ENCODE measurements at regions not wholly inside any gene's neighbourhood (a gene's known extent, or its start where the extent isn't known, plus 50 kb on each side); places are given as distances from the start of the nearest gene placed in this dataset.

- H3K36me3 Mint-ChIP-seq (ENCODE audit: insufficient read depth in 2 of 2) = no peaks in the 10 kb centered on the region
- ATAC-seq (replicated peaks in 1 of 2) (no peak), DNase-seq (no peak)
- H3K27me3 Mint-ChIP-seq (ENCODE audit: low read depth) = no peaks in the 10 kb centered on the region
- H3K4me1 Mint-ChIP-seq (ENCODE audit: low read depth) = no peaks in the 10 kb centered on the region
- peaks cover 0 to 7% of the 10 kb centered on the region in 2 donors for H3K9me3 Mint-ChIP-seq
- H3K4me3 Mint-ChIP-seq = no peak overlapping the region
- H3K27ac Mint-ChIP-seq = no peak overlapping the region
Observed at GRCh38 chr18:75879196-75879595, 451.7 kb upstream of the SMIM21 start.

DNA sequence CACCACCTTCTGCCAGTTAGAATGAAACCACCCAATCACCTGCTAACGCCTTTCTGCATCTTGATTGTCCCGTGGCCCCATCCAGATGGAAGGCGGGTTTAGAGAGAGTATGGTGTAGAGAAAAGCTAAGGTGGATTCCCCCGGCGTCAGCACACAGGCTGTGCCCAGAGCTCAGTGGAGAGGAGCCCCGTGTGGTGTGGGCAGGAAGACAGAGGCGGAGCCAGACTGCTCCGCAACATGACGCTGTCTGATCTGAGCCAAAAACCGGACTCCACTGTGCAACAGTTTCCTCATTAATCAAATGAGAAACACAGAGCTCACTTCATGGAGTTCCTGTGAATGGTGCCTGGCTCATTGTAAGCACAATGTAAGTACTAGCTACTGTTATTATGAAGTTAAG, 448.1 kb upstream of the SMIM21 start:
- H3K27ac Mint-ChIP-seq = no peak overlapping the region
- no peak overlapping the region for H3K4me3 Mint-ChIP-seq
- H3K27me3 Mint-ChIP-seq (ENCODE audit: low read depth) = peaks cover 6% of the 10 kb centered on the region
- peaks cover 0 to 7% of the 10 kb centered on the region in 2 donors for H3K9me3 Mint-ChIP-seq
- no peaks in the 10 kb centered on the region for H3K4me1 Mint-ChIP-seq (ENCODE audit: low read depth)
- ATAC-seq (replicated peaks in 1 of 2) (no peak), DNase-seq (no peak)
- no peaks in the 10 kb centered on the region for H3K36me3 Mint-ChIP-seq (ENCODE audit: insufficient read depth in 2 of 2)

DNA sequence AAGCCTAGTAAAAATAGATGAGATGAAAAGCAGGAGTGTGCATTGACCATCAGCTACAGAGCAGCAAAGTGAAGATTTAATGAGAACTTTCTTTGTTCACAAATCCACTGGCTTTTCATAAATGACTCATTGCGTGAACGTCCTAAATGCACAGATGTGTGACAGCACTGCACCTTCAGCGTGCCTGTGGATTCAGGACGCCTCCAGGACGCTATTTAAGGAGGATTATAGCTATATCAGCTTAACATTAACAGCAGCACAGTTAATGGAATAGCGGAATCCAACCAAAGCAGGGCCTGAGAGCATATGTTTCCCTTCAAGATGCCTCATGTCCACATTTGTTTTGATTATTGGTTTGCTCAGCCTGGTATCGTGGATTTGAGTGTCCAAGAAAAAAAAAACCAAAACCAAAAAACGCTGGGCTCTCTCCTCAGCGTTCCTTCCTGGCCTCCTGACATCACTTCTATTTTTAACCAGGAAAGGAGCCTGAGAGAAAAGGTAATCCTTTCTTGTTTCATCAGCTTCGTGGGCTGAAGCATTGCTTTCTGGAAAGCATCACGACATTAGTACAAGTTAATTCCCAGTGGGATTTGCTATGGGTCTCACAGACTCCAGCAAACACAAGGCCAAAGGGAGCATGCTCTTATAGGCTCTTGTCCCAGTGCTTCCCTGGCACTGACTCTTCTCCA, 447.0 kb upstream of the SMIM21 start:
- Mint-ChIP-seq H3K4me3 (no peak overlapping the region), H3K36me3 (ENCODE audit: insufficient read depth in 2 of 2) (no peaks in the 10 kb centered on the region), H3K4me1 (ENCODE audit: low read depth) (no peaks in the 10 kb centered on the region), H3K27ac (no peak overlapping the region), H3K27me3 (ENCODE audit: low read depth) (peaks cover 6% of the 10 kb centered on the region), H3K9me3 (peaks cover 0 to 7% of the 10 kb centered on the region in 2 donors)
- no peak for ATAC-seq (replicated peaks in 1 of 2)
- no peak for DNase-seq

DNA sequence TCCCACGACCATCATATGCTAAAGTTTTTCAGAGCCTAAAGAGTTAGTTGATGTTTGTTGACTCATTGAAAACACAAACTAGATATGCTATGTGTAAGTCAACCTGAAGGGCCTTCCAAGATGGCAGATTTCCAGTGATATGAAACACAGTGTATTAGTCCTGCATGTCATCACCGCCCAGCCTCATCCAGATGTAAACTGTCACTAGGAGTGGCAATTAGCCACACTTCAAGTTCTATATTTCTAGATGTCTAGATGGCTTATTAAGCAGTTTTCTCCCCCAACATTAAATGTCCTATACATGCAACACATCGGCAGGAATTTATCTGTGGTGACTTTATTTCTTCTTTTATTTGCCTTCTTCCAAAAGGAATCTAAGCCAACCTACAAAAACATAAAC, 444.1 kb upstream of the SMIM21 start:
- no peak for ATAC-seq (replicated peaks in 1 of 2)
- H3K9me3 Mint-ChIP-seq = no peaks in the 10 kb centered on the region
- H3K4me1 Mint-ChIP-seq (ENCODE audit: low read depth) = no peaks in the 10 kb centered on the region
- no peaks in the 10 kb centered on the region for H3K36me3 Mint-ChIP-seq (ENCODE audit: insufficient read depth in 2 of 2)
- no peak overlapping the region for H3K27ac Mint-ChIP-seq
- DNase-seq = no peak
- peaks cover 6% of the 10 kb centered on the region for H3K27me3 Mint-ChIP-seq (ENCODE audit: low read depth)
- H3K4me3 Mint-ChIP-seq = no peak overlapping the region

- Mint-ChIP-seq H3K27ac (no peak overlapping the region), H3K4me1 (ENCODE audit: low read depth) (no peaks in the 10 kb centered on the region), H3K4me3 (no peak overlapping the region), H3K36me3 (ENCODE audit: insufficient read depth in 2 of 2) (no peaks in the 10 kb centered on the region), H3K9me3 (no peaks in the 10 kb centered on the region), H3K27me3 (ENCODE audit: low read depth) (peaks cover 12% of the 10 kb centered on the region)
- no peak for ATAC-seq (replicated peaks in 1 of 2)
- DNase-seq = no peak
Observed at GRCh38 chr18:75869162-75869561, 441.7 kb upstream of the SMIM21 start.

DNA sequence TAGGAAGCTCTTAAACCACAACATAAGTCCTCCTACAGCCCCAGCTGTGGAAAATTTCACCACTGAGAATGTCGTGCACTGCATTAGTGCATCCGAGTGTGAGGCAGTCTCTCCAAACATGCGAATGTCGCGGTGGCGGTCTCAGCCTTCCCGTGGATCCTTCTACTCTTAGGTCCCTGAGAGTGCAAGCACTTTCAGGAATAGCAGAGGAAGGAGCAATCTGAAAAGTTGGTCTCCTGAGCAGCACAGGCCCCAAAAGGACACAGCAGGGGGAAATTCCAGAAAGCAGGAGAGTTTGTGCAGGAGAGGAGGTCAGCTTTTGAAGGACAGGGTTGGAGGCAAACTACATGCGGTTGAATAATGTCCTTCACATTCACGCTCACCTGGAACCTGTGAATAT, 440.5 kb upstream of the SMIM21 start:
- Mint-ChIP-seq H3K27me3 (ENCODE audit: low read depth) (peaks cover 10% of the 10 kb centered on the region), H3K4me1 (ENCODE audit: low read depth) (no peaks in the 10 kb centered on the region), H3K27ac (no peak overlapping the region), H3K4me3 (no peak overlapping the region), H3K36me3 (ENCODE audit: insufficient read depth in 2 of 2) (no peaks in the 10 kb centered on the region), H3K9me3 (no peaks in the 10 kb centered on the region)
- DNase-seq (no peak), ATAC-seq (replicated peaks in 1 of 2) (no peak)

DNA sequence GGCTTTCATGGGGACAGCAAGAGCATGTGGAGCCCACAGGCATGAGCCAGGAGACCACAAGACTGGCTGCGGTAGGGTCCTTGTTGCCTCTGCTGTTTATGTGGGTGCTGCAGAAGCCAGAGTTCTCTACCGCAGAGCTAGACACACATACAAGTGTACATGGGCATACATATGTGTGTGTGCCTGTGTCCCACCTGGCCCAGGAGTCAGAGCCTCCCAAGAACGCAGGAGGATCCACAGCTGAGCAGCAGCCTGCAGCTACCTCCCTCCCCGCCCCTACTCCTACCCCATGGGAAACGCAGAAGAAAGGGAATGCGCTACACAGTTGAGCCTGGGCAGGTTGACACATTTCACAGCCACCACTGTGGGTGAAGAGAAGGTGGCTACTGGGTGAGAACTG, 438.1 kb upstream of the SMIM21 start:
- Mint-ChIP-seq H3K4me1 (ENCODE audit: low read depth) (no peaks in the 10 kb centered on the region), H3K36me3 (ENCODE audit: insufficient read depth in 2 of 2) (peaks cover 2 to 3% of the 10 kb centered on the region in 2 donors), H3K27me3 (ENCODE audit: low read depth) (peaks cover 23% of the 10 kb centered on the region), H3K9me3 (peaks cover 3% of the 10 kb centered on the region in 2 donors), H3K4me3 (no peak overlapping the region), H3K27ac (no peak overlapping the region)
- DNase-seq (no peak), ATAC-seq (replicated peaks in 1 of 2) (no peak)

GRCh38 chr18:75864816-75865215, 437.3 kb upstream of the SMIM21 start:
- no peak overlapping the region for H3K27ac Mint-ChIP-seq
- no peak overlapping the region for H3K4me3 Mint-ChIP-seq
- ATAC-seq (replicated peaks in 1 of 2) (no peak), DNase-seq (no peak)
- H3K36me3 Mint-ChIP-seq (ENCODE audit: insufficient read depth in 2 of 2) = peaks cover 2 to 3% of the 10 kb centered on the region in 2 donors
- no peaks in the 10 kb centered on the region for H3K4me1 Mint-ChIP-seq (ENCODE audit: low read depth)
- peaks cover 27% of the 10 kb centered on the region for H3K27me3 Mint-ChIP-seq (ENCODE audit: low read depth)
- peaks cover 3% of the 10 kb centered on the region in 2 donors for H3K9me3 Mint-ChIP-seq

DNA sequence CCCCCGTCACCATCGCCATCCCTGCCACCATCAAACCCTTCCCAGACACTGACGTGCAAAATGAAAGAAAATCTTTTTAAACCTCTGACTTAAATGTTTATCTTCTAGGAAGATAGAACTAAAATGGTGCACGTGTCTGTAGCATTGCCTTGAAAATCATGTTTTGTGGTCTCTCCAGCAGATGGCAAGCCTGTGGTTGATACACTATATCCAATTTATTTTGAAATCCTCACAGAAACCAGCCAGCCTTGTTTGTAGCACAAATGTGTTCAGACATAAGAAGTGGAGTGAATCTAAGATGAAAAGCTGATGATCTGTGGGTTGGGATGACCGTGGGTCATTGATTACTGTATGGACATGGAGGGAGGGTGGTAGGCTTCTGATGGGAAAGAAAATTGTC, 436.2 kb upstream of the SMIM21 start:
- Mint-ChIP-seq H3K36me3 (ENCODE audit: insufficient read depth in 2 of 2) (peaks cover 2 to 3% of the 10 kb centered on the region in 2 donors), H3K4me3 (no peak overlapping the region), H3K4me1 (ENCODE audit: low read depth) (no peaks in the 10 kb centered on the region), H3K27ac (no peak overlapping the region), H3K27me3 (ENCODE audit: low read depth) (peaks cover 30% of the 10 kb centered on the region), H3K9me3 (peaks cover 3% of the 10 kb centered on the region in 2 donors)
- DNase-seq (no peak), ATAC-seq (replicated peaks in 1 of 2) (no peak)

DNA sequence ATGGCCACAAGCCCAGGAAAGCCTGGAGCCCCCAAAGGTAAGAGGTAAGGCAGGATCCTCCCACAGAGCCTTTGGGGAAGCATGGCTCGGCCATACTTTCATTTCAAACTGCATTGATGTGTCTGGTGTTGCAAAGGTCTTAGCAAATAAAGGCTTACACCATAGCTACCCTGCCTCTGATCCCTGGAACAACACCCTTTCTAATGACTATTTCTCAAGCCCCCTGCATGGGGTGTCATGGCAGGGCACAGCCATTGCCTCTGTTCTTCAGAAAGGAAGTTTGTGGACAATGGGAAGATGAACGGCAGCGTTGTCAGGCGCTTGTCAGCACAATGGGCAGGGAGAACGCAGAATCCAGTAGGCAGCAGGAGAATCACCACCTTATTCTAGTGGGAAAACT, 435.0 kb upstream of the SMIM21 start:
- H3K4me3 Mint-ChIP-seq = no peak overlapping the region
- H3K4me1 Mint-ChIP-seq (ENCODE audit: low read depth) = no peaks in the 10 kb centered on the region
- H3K27me3 Mint-ChIP-seq (ENCODE audit: low read depth) = peaks cover 30% of the 10 kb centered on the region
- H3K36me3 Mint-ChIP-seq (ENCODE audit: insufficient read depth in 2 of 2) = peaks cover 2 to 3% of the 10 kb centered on the region in 2 donors
- H3K9me3 Mint-ChIP-seq = peaks cover 3% of the 10 kb centered on the region in 2 donors
- H3K27ac Mint-ChIP-seq = no peak overlapping the region
- DNase-seq (no peak), ATAC-seq (replicated peaks in 1 of 2) (no peak)

DNA sequence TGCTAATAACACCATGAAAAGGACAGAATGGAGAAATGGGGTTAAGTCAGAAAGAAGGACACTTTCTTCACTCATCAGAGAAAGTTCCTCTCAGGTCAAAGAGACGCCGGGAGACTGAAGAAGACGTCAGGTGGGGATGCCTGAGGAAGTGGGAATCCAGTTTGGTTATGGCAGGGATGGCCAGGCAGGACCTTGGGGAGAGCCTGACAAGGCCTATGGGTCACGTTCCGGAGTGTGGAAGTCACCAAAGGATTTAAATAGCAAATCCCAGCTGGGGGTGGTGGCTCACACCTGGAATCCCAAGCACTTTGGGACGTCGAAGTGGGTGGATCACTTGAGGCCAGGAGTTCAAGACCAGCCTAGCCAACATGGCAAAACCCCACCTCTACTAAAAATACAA, 432.7 kb upstream of the SMIM21 start:
- H3K36me3 Mint-ChIP-seq (ENCODE audit: insufficient read depth in 2 of 2) = peaks cover 2 to 3% of the 10 kb centered on the region in 2 donors
- no peak overlapping the region for H3K27ac Mint-ChIP-seq
- peaks cover 24% of the 10 kb centered on the region for H3K27me3 Mint-ChIP-seq (ENCODE audit: low read depth)
- peaks cover 3% of the 10 kb centered on the region in 2 donors for H3K9me3 Mint-ChIP-seq
- ATAC-seq (replicated peaks in 1 of 2) (no peak), DNase-seq (no peak)
- H3K4me3 Mint-ChIP-seq = no peak overlapping the region
- H3K4me1 Mint-ChIP-seq (ENCODE audit: low read depth) = no peaks in the 10 kb centered on the region

GRCh38 chr18:75859533-75859932, 432.0 kb upstream of the SMIM21 start:
- no peak overlapping the region for H3K4me3 Mint-ChIP-seq
- no peak for DNase-seq
- no peaks in the 10 kb centered on the region for H3K4me1 Mint-ChIP-seq (ENCODE audit: low read depth)
- H3K36me3 Mint-ChIP-seq (ENCODE audit: insufficient read depth in 2 of 2) = peaks cover 2 to 3% of the 10 kb centered on the region in 2 donors
- no peak for ATAC-seq (replicated peaks in 1 of 2)
- H3K9me3 Mint-ChIP-seq = peaks cover 3% of the 10 kb centered on the region in 2 donors
- no peak overlapping the region for H3K27ac Mint-ChIP-seq
- H3K27me3 Mint-ChIP-seq (ENCODE audit: low read depth) = peaks cover 24% of the 10 kb centered on the region

- H3K27me3 Mint-ChIP-seq (ENCODE audit: low read depth) = peaks cover 24% of the 10 kb centered on the region
- no peak overlapping the region for H3K27ac Mint-ChIP-seq
- no peaks in the 10 kb centered on the region for H3K4me1 Mint-ChIP-seq (ENCODE audit: low read depth)
- H3K36me3 Mint-ChIP-seq (ENCODE audit: insufficient read depth in 2 of 2) = peaks cover 2 to 3% of the 10 kb centered on the region in 2 donors
- H3K4me3 Mint-ChIP-seq = no peak overlapping the region
- DNase-seq = no peak
- peaks cover 3% of the 10 kb centered on the region in 2 donors for H3K9me3 Mint-ChIP-seq
- no peak for ATAC-seq (replicated peaks in 1 of 2)
Observed at GRCh38 chr18:75858754-75859153, 431.3 kb upstream of the SMIM21 start.

- Mint-ChIP-seq H3K9me3 (peaks cover 3% of the 10 kb centered on the region in 2 donors), H3K27me3 (ENCODE audit: low read depth) (peaks cover 24% of the 10 kb centered on the region), H3K27ac (no peak overlapping the region), H3K4me1 (ENCODE audit: low read depth) (no peaks in the 10 kb centered on the region), H3K36me3 (ENCODE audit: insufficient read depth in 2 of 2) (peaks cover 2 to 3% of the 10 kb centered on the region in 2 donors), H3K4me3 (no peak overlapping the region)
- ATAC-seq (replicated peaks in 1 of 2) (no peak), DNase-seq (no peak)
Observed at GRCh38 chr18:75857558-75857957, 430.1 kb upstream of the SMIM21 start.
